HepG2 (cell line): ENCODE measurements at regions not wholly inside any gene's neighbourhood (a gene's known extent, or its start where the extent isn't known, plus 50 kb on each side); places are given as distances from the start of the nearest gene placed in this dataset.

Experiments
- AFF4 ChIP-seq: sonication (generic); formaldehyde crosslinking; IDR thresholded peaks from 2 replicates; pipeline ENCODE4 v1.4.0; 2020; ENCODE audit warnings: missing genetic modification reagents
- KLF16 ChIP-seq, 2 experiments: sonication (generic) in 1 of 2; formaldehyde crosslinking in 1 of 2; IDR thresholded peaks; 2 replicates each; pipeline versions ENCODE4 v1.6.1 to v1.8.0; 2016 to 2023; ENCODE audit warnings: missing genetic modification reagents in 2 of 2, missing compliant biosample characterization in 1 of 2
- MAFF ChIP-seq: IDR thresholded peaks from 2 replicates; pipeline ENCODE4 v1.6.1; 2011; ENCODE audit warnings: low read depth, low read length, improper control_type of control experiment
- NCOR1 ChIP-seq: fragments of 200-600 bp; sonication (generic); IDR thresholded peaks from 2 replicates; pipeline ENCODE4 v1.7.0; 2017; ENCODE audit warnings: antibody characterized with exemption, low read length, borderline replicate concordance
- SRY ChIP-seq: sonication (generic); formaldehyde crosslinking; IDR thresholded peaks from 2 replicates; pipeline ENCODE4 v1.8.0; 2022; ENCODE audit warnings: mild to moderate bottlenecking, missing genetic modification reagents
- TFAP4 ChIP-seq: sonication (generic); IDR thresholded peaks from 2 replicates; pipeline ENCODE4 v1.6.1; 2016; ENCODE audit warnings: low read depth, borderline replicate concordance
- ZKSCAN1 ChIP-seq: fragments of 150-350 bp; IDR thresholded peaks from 2 replicates; pipeline ENCODE4 v1.6.1; 2014; ENCODE audit warnings: low read length
- ZNF501 ChIP-seq: sonication (generic); formaldehyde crosslinking; IDR thresholded peaks from 2 replicates; pipeline ENCODE4 v1.5.1; 2020; ENCODE audit warnings: mild to moderate bottlenecking, moderate library complexity, missing genetic modification reagents
- ZNF768 ChIP-seq: sonication (generic); formaldehyde crosslinking; IDR thresholded peaks from 2 replicates; pipeline ENCODE4 v1.4.0; 2020; ENCODE audit warnings: missing genetic modification reagents
- ZNF891 ChIP-seq: sonication (generic); formaldehyde crosslinking; IDR thresholded peaks from 2 replicates; pipeline ENCODE4 v1.5.0; 2020; ENCODE audit warnings: mild to moderate bottlenecking, missing genetic modification reagents
- ZSCAN12 ChIP-seq: sonication (generic); formaldehyde crosslinking; IDR thresholded peaks from 2 replicates; pipeline ENCODE4 v1.9.0; 2021; ENCODE audit warnings: mild to moderate bottlenecking, missing genetic modification reagents
- TF ChIP-seq, protein P1 (sequence below), 2 experiments: fragments of 450-650 bp in 1 of 2; sonication (generic) in 1 of 2; formaldehyde crosslinking in 1 of 2; IDR thresholded peaks; 2 replicates each; pipeline versions ENCODE4 v1.6.1 to v1.8.0; 2016 to 2022; ENCODE audit warnings: antibody characterized with exemption in 1 of 2, mild to moderate bottlenecking in 1 of 2, missing genetic modification reagents in 1 of 2

- TF ChIP-seq, protein P1, sequence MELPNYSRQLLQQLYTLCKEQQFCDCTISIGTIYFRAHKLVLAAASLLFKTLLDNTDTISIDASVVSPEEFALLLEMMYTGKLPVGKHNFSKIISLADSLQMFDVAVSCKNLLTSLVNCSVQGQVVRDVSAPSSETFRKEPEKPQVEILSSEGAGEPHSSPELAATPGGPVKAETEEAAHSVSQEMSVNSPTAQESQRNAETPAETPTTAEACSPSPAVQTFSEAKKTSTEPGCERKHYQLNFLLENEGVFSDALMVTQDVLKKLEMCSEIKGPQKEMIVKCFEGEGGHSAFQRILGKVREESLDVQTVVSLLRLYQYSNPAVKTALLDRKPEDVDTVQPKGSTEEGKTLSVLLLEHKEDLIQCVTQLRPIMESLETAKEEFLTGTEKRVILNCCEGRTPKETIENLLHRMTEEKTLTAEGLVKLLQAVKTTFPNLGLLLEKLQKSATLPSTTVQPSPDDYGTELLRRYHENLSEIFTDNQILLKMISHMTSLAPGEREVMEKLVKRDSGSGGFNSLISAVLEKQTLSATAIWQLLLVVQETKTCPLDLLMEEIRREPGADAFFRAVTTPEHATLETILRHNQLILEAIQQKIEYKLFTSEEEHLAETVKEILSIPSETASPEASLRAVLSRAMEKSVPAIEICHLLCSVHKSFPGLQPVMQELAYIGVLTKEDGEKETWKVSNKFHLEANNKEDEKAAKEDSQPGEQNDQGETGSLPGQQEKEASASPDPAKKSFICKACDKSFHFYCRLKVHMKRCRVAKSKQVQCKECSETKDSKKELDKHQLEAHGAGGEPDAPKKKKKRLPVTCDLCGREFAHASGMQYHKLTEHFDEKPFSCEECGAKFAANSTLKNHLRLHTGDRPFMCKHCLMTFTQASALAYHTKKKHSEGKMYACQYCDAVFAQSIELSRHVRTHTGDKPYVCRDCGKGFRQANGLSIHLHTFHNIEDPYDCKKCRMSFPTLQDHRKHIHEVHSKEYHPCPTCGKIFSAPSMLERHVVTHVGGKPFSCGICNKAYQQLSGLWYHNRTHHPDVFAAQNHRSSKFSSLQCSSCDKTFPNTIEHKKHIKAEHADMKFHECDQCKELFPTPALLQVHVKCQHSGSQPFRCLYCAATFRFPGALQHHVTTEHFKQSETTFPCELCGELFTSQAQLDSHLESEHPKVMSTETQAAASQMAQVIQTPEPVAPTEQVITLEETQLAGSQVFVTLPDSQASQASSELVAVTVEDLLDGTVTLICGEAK (IDR thresholded peaks at IDR 0.05), result no peak
- TF ChIP-seq, protein P1 (CRISPR knock-in tag; IDR thresholded peaks at IDR 0.05), result no peak
- TF ChIP-seq NCOR1, result no peak
- no peak for TF ChIP-seq SRY (CRISPR knock-in tag)
- no peak for TF ChIP-seq KLF16 (CRISPR knock-in tag; IDR thresholded peaks at IDR 0.05)
- TF ChIP-seq ZNF768 (CRISPR knock-in tag), result no peak
- no peak for TF ChIP-seq ZKSCAN1
- no peak for TF ChIP-seq ZSCAN12
- no peak for TF ChIP-seq TFAP4
- no peak for TF ChIP-seq AFF4 (CRISPR knock-in tag)
- no peak for TF ChIP-seq ZNF501
- no peak for TF ChIP-seq MAFF
- TF ChIP-seq ZNF891 (CRISPR knock-in tag), result no peak
Measured at GRCh38 chr5:3033033-3033755, 281.7 kb upstream of the IRX2 start (continued).
